ENCODE measurements at regions not wholly inside any gene's neighbourhood (a gene's known extent, or its start where the extent isn't known, plus 50 kb on each side); places are given as distances from the start of the nearest gene placed in this dataset.

DNA sequence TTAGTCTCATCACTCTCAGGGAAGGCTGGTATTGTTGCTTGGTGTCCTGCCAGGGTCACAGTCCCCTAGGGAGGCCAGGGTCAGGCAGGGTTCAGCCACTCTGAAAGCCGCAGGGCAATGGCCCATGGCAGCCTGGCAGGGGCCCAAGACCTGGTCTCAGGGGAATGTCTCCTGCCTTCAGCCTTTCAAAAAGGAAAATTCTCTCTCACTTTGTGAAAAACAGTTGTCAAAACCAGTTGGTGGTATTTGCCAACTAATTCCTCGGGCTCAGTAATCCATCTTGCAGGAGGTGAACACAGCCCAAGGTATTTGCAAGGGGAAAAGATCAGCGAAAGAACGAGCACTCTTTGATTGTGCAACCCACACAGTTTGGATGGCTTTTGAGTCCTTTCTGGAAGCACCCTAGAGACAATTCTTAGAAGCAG lies 101.5 kb downstream of the JCAD start:
- Mint-ChIP-seq H3K27ac (peak overlapping the region; percentile 86), H3K36me3 (peaks cover 2% of the 10 kb centered on the region), H3K4me3 (no peak overlapping the region)

DNA sequence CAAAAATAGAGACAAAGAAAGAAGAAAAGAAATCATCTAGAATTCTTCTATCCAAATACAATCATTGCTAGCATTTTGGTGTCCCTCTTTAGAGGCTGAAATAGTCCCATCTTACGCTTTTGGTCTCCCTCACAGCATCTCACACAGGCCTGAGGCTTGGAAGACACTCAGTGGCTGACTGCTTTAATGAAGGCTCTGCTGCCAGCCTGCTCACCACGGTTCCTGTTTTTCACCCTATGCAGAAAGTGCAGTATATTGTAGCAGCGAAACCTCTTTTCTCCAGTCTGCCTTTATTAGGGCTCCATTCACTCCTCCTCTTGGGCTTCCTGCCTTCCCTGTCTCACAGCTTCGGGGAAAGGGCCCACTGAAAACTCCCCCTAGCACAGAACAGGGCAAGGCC lies 102.2 kb downstream of the JCAD start:
- Mint-ChIP-seq H3K27me3 (ENCODE audit: low read depth) (no peaks in the 10 kb centered on the region), H3K4me3 (no peak overlapping the region), H3K36me3 (peaks cover 2% of the 10 kb centered on the region), H3K27ac (peak overlapping the region; percentile 86), H3K4me1 (peaks cover 46% of the 10 kb centered on the region), H3K9me3 (no peaks in the 10 kb centered on the region)
- TF ChIP-seq, protein P1, sequence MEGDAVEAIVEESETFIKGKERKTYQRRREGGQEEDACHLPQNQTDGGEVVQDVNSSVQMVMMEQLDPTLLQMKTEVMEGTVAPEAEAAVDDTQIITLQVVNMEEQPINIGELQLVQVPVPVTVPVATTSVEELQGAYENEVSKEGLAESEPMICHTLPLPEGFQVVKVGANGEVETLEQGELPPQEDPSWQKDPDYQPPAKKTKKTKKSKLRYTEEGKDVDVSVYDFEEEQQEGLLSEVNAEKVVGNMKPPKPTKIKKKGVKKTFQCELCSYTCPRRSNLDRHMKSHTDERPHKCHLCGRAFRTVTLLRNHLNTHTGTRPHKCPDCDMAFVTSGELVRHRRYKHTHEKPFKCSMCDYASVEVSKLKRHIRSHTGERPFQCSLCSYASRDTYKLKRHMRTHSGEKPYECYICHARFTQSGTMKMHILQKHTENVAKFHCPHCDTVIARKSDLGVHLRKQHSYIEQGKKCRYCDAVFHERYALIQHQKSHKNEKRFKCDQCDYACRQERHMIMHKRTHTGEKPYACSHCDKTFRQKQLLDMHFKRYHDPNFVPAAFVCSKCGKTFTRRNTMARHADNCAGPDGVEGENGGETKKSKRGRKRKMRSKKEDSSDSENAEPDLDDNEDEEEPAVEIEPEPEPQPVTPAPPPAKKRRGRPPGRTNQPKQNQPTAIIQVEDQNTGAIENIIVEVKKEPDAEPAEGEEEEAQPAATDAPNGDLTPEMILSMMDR (IDR thresholded peaks at IDR 0.05; ENCODE audit: unreplicated experiment): no peak
- no peak for DNase-seq (ENCODE audit: low spot score in 2 of 2, unreplicated experiment in 2 of 2)

More for the DNA sequence above, 101.5 kb downstream of the JCAD start:
- H3K4me1 Mint-ChIP-seq: peaks cover 49% of the 10 kb centered on the region
- DNase-seq (ENCODE audit: low spot score in 2 of 2, unreplicated experiment in 2 of 2): no peak
- no peaks in the 10 kb centered on the region for H3K27me3 Mint-ChIP-seq (ENCODE audit: low read depth)
- TF ChIP-seq, protein P1 (IDR thresholded peaks at IDR 0.05; ENCODE audit: unreplicated experiment): no peak
- no peaks in the 10 kb centered on the region for H3K9me3 Mint-ChIP-seq

DNA sequence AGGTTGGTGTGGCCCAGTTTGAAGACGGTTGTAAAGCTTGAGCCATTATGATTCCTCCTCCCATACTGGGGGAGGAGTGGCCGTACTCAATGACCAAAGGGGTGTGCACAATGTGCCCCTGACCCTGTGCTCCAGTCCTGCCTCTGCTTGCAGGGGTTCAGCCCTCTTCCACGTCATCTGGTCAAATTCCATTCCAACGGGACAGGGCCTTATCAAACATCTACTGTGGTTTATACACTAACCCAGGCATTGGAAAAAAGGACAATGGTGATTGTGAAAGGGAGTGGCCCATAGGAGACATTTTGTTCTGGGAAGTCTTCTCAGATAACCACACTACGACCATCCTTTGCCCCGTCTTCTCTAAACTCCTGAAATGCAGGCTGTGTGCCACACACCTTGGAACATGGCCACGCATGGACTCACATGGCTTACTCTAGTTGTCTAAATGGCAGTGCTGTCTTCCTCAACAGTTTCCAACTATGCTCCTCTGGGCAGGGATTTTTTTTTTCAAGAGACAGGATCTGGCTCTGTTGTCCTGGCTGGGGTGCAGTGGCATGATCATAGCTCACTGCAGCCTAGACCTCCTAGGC lies 103.0 kb downstream of the JCAD start:
- Mint-ChIP-seq H3K4me1 (peaks cover 48% of the 10 kb centered on the region), H3K4me3 (no peak overlapping the region), H3K36me3 (peaks cover 2% of the 10 kb centered on the region), H3K27me3 (ENCODE audit: low read depth) (no peaks in the 10 kb centered on the region), H3K9me3 (no peaks in the 10 kb centered on the region), H3K27ac (no peak overlapping the region)
- DNase-seq (ENCODE audit: low spot score in 2 of 2, unreplicated experiment in 2 of 2): no peak
- TF ChIP-seq, protein P1 (IDR thresholded peaks at IDR 0.05; ENCODE audit: unreplicated experiment): no peak

DNA sequence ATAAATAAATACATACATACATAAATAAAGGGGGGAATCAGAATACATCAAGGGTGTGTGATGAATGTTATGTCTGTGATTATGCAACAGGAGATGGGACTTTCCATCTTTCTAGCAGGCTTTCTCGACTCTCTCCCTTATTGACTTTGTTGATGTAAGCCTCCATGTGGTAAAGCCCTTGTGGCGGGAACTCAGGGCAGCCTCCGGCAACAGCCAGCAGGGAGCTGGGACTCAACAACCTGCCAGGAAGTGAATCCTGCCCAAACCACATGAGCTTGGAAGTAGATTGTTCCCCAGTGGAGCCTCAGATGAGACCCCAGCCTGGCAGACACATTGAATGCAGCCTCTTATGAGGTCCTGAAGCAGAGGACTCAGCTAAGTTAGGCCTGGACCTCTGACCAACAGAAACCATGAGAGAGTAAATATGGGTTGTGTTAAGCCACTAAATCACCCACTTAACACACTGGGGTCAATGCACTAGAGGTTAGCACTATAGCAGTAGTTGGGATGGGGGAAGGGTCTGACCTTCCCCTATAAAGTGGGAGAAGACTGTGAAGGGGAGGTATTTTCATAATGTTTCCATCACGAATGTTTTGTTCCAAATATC lies 104.0 kb downstream of the JCAD start:
- H3K27ac Mint-ChIP-seq: peak overlapping the region; percentile 67
- peaks cover 2% of the 10 kb centered on the region for H3K36me3 Mint-ChIP-seq

DNA sequence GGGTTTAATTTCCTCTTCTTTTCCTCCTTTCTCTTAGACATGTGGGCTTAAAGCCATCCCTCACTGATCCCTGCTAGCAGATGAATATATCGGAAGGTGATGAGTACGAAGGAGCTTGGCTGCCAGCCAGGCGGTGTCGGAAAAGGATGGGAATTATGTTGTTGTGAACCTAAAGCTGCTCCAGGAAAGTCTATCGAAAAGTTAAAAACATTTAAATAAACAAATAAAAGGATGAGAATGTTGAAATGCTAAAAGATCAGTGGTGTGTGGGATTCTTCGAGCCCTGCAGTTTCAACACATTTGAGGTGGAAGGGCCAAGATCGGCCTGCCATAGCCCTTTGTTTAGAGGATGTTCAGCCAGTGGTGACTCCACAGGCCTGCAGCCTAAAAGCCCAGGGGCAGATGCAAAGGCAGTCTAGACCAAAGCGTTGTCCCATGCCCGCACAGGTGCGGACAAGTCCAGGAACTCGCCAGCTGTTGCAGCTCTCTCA lies 107.9 kb downstream of the JCAD start:
- H3K36me3 Mint-ChIP-seq: peaks cover 2% of the 10 kb centered on the region
- H3K27me3 Mint-ChIP-seq (ENCODE audit: low read depth): no peaks in the 10 kb centered on the region
- no peak overlapping the region for H3K4me3 Mint-ChIP-seq
- H3K27ac Mint-ChIP-seq: peak overlapping the region; percentile 96
- H3K4me1 Mint-ChIP-seq: peaks cover 57% of the 10 kb centered on the region
- peak in 1 of 2 experiments; percentile 59 for DNase-seq (ENCODE audit: low spot score in 2 of 2, unreplicated experiment in 2 of 2)
- no peaks in the 10 kb centered on the region for H3K9me3 Mint-ChIP-seq
- TF ChIP-seq, protein P1 (IDR thresholded peaks at IDR 0.05; ENCODE audit: unreplicated experiment): no peak

More for the DNA sequence above, 104.0 kb downstream of the JCAD start:
- Mint-ChIP-seq H3K9me3 (no peaks in the 10 kb centered on the region), H3K4me3 (no peak overlapping the region), H3K27me3 (ENCODE audit: low read depth) (no peaks in the 10 kb centered on the region), H3K4me1 (peaks cover 54% of the 10 kb centered on the region)
- no peak for DNase-seq (ENCODE audit: low spot score in 2 of 2, unreplicated experiment in 2 of 2)
- TF ChIP-seq, protein P1 (IDR thresholded peaks at IDR 0.05; ENCODE audit: unreplicated experiment): no peak

Data from mesothelial cell of epicardium (in vitro differentiated cells).